ENCODE measurements at regions not wholly inside any gene's neighbourhood (a gene's known extent, or its start where the extent isn't known, plus 50 kb on each side); places are given as distances from the start of the nearest gene placed in this dataset.

DNA sequence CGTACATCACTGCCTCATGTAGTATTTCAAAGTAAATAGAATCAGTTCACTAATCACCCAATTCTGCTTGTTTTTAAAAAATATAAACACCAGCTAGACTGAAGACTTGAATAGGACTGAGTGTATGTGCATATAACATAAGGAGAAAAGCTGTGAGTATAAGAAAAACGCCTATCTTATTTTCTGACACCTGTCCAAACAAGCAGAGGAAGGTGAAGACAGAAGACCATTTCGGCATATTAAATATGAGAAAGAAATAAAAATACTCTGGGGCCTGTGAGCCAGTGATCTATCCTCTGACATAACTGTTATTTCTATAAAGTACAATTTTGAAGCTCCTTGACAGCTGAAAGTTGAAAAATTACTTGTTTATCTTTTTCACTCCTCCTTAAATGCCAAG, 111.3 kb upstream of the EEA1 start:
- no peak for TF ChIP-seq POLR2A (IDR thresholded peaks at IDR 0.05)
- TF ChIP-seq, protein P1, sequence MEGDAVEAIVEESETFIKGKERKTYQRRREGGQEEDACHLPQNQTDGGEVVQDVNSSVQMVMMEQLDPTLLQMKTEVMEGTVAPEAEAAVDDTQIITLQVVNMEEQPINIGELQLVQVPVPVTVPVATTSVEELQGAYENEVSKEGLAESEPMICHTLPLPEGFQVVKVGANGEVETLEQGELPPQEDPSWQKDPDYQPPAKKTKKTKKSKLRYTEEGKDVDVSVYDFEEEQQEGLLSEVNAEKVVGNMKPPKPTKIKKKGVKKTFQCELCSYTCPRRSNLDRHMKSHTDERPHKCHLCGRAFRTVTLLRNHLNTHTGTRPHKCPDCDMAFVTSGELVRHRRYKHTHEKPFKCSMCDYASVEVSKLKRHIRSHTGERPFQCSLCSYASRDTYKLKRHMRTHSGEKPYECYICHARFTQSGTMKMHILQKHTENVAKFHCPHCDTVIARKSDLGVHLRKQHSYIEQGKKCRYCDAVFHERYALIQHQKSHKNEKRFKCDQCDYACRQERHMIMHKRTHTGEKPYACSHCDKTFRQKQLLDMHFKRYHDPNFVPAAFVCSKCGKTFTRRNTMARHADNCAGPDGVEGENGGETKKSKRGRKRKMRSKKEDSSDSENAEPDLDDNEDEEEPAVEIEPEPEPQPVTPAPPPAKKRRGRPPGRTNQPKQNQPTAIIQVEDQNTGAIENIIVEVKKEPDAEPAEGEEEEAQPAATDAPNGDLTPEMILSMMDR (IDR thresholded peaks at IDR 0.05): no peak

Data from uterus (tissue), 2 donors.